GM23338 (cell line): ENCODE measurements at regions not wholly inside any gene's neighbourhood (a gene's known extent, or its start where the extent isn't known, plus 50 kb on each side); places are given as distances from the start of the nearest gene placed in this dataset.

Experiments
- ATAC-seq: fragments of 200-7000 bp; cut with Tn5 transposase; 3 replicates; pipeline ENCODE4 v1.9.1; 2020
- DNase-seq: peaks from one replicate; pipeline ENCODE4 v3.0.0-alpha.2; 2015; ENCODE audit warnings: low spot score
- H2AFZ ChIP-seq: fragments of 200-600 bp; sonication (generic); 2 replicates; pipeline ENCODE4 v1.8.0; 2016; ENCODE audit warnings: antibody characterized with exemption, mild to moderate bottlenecking, moderate library complexity
- H3F3A ChIP-seq: fragments of 200-600 bp; sonication (generic); replicated peaks from 2 replicates; pipeline ENCODE4 v1.8.0; 2017; ENCODE audit warnings: antibody characterized with exemption, mixed run types, low read depth
- H3K27ac ChIP-seq: fragments of 200-600 bp; sonication (generic); 2 replicates; pipeline ENCODE4 v1.6.1; 2016; ENCODE audit warnings: low read depth
- H3K27me3 ChIP-seq: fragments of 200-600 bp; sonication (generic); 2 replicates; pipeline ENCODE4 v1.8.0; 2016; ENCODE audit warnings: mild to moderate bottlenecking, mixed run types, moderate library complexity; ENCODE audit not compliant: insufficient read depth
- H3K36me3 ChIP-seq: fragments of 200-600 bp; sonication (generic); 2 replicates; pipeline ENCODE4 v1.8.0; 2016; ENCODE audit warnings: mild to moderate bottlenecking; ENCODE audit not compliant: insufficient read depth
- H3K4me1 ChIP-seq: fragments of 200-600 bp; sonication (generic); 2 replicates; pipeline ENCODE4 v1.8.0; 2016; ENCODE audit warnings: mild to moderate bottlenecking, moderate library complexity; ENCODE audit not compliant: insufficient read depth
- H3K4me2 ChIP-seq: fragments of 200-600 bp; sonication (generic); 2 replicates; pipeline ENCODE4 v1.7.1; 2017; ENCODE audit warnings: mixed run types
- H3K4me3 ChIP-seq: fragments of 200-600 bp; sonication (generic); 2 replicates; pipeline ENCODE4 v1.6.1; 2016; ENCODE audit warnings: mixed run types
- H3K79me2 ChIP-seq: fragments of 200-600 bp; sonication (generic); replicated peaks from 2 replicates; pipeline ENCODE4 v1.8.0; 2017; ENCODE audit warnings: mild to moderate bottlenecking; ENCODE audit not compliant: insufficient read depth
- H3K9me2 ChIP-seq: fragments of 200-600 bp; sonication (generic); 2 replicates; pipeline ENCODE4 v1.8.0; 2017; ENCODE audit not compliant: insufficient read depth
- H4K20me1 ChIP-seq: fragments of 200-600 bp; sonication (generic); replicated peaks from 2 replicates; pipeline ENCODE4 v1.8.0; 2017; ENCODE audit warnings: mild to moderate bottlenecking; ENCODE audit not compliant: insufficient read depth
- H3K27ac Mint-ChIP-seq: 2 replicates; pipeline ENCODE4 v1.8.0; 2020; ENCODE audit warnings: inconsistent platforms, mild to moderate bottlenecking, moderate library complexity, mixed read lengths
- H3K27me3 Mint-ChIP-seq: 3 replicates; pipeline ENCODE4 v1.8.0; 2022; ENCODE audit warnings: low read depth, mild to moderate bottlenecking, moderate library complexity, mixed read lengths, inconsistent platforms; ENCODE audit not compliant: insufficient read depth, poor library complexity
- H3K36me3 Mint-ChIP-seq: 3 replicates; pipeline ENCODE4 v1.8.0; 2021; ENCODE audit warnings: low read depth, mild to moderate bottlenecking, inconsistent platforms, moderate library complexity, mixed read lengths
- H3K4me1 Mint-ChIP-seq: 3 replicates; pipeline ENCODE4 v1.8.0; 2020; ENCODE audit warnings: mild to moderate bottlenecking, inconsistent platforms, mixed read lengths
- H3K4me3 Mint-ChIP-seq: 3 replicates; pipeline ENCODE4 v1.8.0; 2021; ENCODE audit warnings: moderate library complexity, mild to moderate bottlenecking, inconsistent platforms, mixed read lengths
- H3K9me3 Mint-ChIP-seq: 3 replicates; pipeline ENCODE4 v1.8.0; 2020; ENCODE audit warnings: moderate library complexity, mild to moderate bottlenecking, inconsistent platforms, mixed read lengths
- CREB1 ChIP-seq: fragments of 250-450 bp; sonication (Bioruptor Pico); IDR thresholded peaks from 2 replicates; pipeline ENCODE4 v1.5.0; 2020; ENCODE audit warnings: low read depth, mild to moderate bottlenecking, moderate library complexity
- EZH2 ChIP-seq: fragments of 200-600 bp; sonication (generic); IDR thresholded peaks from one replicate; pipeline ENCODE4 v1.8.0; 2017; ENCODE audit warnings: antibody characterized with exemption, mild to moderate bottlenecking, low read depth; ENCODE audit not compliant: unreplicated experiment
- EZH2phosphoT487 ChIP-seq: fragments of 200-600 bp; sonication (generic); IDR thresholded peaks from one replicate; pipeline ENCODE4 v1.8.1; 2018; ENCODE audit warnings: antibody characterized with exemption; ENCODE audit not compliant: unreplicated experiment
- JUNB ChIP-seq: IDR thresholded peaks from one replicate; pipeline ENCODE4 v1.6.1; 2016; ENCODE audit warnings: antibody characterized with exemption; ENCODE audit not compliant: unreplicated experiment
- NANOG ChIP-seq: IDR thresholded peaks from 2 replicates; pipeline ENCODE4 v1.6.1; 2016; ENCODE audit warnings: antibody characterized with exemption, borderline replicate concordance
- POLR2AphosphoS5 ChIP-seq: IDR thresholded peaks from 2 replicates; pipeline ENCODE4 v1.6.1; 2016; ENCODE audit warnings: antibody characterized with exemption, low read depth
- STAT1 ChIP-seq: IDR thresholded peaks from one replicate; pipeline ENCODE4 v1.6.1; 2016; ENCODE audit warnings: antibody characterized with exemption; ENCODE audit not compliant: unreplicated experiment
- ZNF114 ChIP-seq: fragments of 250-450 bp; sonication (Bioruptor Pico); IDR thresholded peaks from 2 replicates; pipeline ENCODE4 v1.5.0; 2020; ENCODE audit warnings: mild to moderate bottlenecking, moderate library complexity
- ZNF331 ChIP-seq: fragments of 250-450 bp; sonication (Bioruptor Pico); IDR thresholded peaks from 2 replicates; pipeline ENCODE4 v1.5.0; 2020; ENCODE audit warnings: low read depth, mild to moderate bottlenecking, moderate library complexity
- TF ChIP-seq, protein P1 (sequence below): fragments of 250-450 bp; sonication (Bioruptor Pico); IDR thresholded peaks from 2 replicates; pipeline ENCODE4 v1.5.0; 2020; ENCODE audit warnings: mild to moderate bottlenecking, moderate library complexity
- TF ChIP-seq, protein P2 (sequence below): IDR thresholded peaks from one replicate; pipeline ENCODE4 v1.6.1; 2018; ENCODE audit warnings: antibody characterized with exemption; ENCODE audit not compliant: unreplicated experiment
- TF ChIP-seq, protein P3 (sequence below): IDR thresholded peaks from 2 replicates; pipeline ENCODE4 v1.6.1; 2016; ENCODE audit warnings: antibody characterized with exemption
- TF ChIP-seq, protein P4 (sequence below), 2 experiments: fragments of 200-600 bp in 1 of 2; sonication (generic) in 1 of 2; conservative IDR thresholded peaks; 2 replicates each; pipeline versions ENCODE4 v1.5.1 to v1.6.1; 2016 to 2017; ENCODE audit warnings: antibody characterized with exemption in 2 of 2, low read depth in 2 of 2, mild to moderate bottlenecking in 2 of 2, moderate library complexity in 1 of 2

DNA sequence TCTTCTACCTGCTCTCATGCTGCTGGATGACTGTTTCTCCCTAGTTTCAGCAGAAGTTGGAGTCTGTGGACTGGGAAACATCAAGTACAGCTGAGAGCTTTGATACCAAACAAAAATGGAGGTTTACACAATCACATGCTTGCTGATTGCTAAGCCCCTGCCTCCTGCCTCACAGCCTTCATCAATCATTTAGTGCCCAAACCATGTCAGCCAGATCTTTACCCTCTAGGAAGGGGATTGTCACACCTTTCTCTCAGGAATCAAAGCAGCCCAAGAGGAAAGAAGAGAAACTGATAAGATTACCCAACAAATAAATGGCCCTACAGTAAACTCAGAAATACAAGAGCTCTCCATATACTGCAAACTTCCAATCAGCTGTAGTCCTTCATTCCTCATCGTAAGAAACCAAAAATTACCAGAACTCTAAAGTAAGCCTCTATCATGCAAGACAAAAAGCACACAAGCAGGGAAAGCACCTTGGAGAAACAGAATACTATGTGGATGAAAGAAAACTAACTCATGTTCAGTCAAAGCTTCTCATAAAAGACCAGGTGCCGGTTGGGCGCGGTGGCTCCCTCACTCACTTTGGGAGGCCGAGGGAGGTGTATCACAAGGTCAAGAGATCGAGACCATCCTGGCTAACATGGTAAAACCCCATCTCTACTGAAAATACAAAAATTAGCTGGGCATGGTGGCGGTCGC is 63.6 kb upstream of the RESF1 start:
- H2AFZ ChIP-seq, result peak overlapping the region; percentile 48; the same call in 1 of the 2 replicates
- H3K9me3 Mint-ChIP-seq, result peaks cover 5% of the 10 kb centered on the region
- TF ChIP-seq EZH2 (no peak), JUNB (no peak), ZNF114 (CRISPR knock-in tag) (no peak), POLR2AphosphoS5 (no peak), NANOG (no peak), EZH2phosphoT487 (no peak), CREB1 (CRISPR knock-in tag) (no peak), STAT1 (no peak), ZNF331 (CRISPR knock-in tag) (no peak)
- TF ChIP-seq, protein P1, sequence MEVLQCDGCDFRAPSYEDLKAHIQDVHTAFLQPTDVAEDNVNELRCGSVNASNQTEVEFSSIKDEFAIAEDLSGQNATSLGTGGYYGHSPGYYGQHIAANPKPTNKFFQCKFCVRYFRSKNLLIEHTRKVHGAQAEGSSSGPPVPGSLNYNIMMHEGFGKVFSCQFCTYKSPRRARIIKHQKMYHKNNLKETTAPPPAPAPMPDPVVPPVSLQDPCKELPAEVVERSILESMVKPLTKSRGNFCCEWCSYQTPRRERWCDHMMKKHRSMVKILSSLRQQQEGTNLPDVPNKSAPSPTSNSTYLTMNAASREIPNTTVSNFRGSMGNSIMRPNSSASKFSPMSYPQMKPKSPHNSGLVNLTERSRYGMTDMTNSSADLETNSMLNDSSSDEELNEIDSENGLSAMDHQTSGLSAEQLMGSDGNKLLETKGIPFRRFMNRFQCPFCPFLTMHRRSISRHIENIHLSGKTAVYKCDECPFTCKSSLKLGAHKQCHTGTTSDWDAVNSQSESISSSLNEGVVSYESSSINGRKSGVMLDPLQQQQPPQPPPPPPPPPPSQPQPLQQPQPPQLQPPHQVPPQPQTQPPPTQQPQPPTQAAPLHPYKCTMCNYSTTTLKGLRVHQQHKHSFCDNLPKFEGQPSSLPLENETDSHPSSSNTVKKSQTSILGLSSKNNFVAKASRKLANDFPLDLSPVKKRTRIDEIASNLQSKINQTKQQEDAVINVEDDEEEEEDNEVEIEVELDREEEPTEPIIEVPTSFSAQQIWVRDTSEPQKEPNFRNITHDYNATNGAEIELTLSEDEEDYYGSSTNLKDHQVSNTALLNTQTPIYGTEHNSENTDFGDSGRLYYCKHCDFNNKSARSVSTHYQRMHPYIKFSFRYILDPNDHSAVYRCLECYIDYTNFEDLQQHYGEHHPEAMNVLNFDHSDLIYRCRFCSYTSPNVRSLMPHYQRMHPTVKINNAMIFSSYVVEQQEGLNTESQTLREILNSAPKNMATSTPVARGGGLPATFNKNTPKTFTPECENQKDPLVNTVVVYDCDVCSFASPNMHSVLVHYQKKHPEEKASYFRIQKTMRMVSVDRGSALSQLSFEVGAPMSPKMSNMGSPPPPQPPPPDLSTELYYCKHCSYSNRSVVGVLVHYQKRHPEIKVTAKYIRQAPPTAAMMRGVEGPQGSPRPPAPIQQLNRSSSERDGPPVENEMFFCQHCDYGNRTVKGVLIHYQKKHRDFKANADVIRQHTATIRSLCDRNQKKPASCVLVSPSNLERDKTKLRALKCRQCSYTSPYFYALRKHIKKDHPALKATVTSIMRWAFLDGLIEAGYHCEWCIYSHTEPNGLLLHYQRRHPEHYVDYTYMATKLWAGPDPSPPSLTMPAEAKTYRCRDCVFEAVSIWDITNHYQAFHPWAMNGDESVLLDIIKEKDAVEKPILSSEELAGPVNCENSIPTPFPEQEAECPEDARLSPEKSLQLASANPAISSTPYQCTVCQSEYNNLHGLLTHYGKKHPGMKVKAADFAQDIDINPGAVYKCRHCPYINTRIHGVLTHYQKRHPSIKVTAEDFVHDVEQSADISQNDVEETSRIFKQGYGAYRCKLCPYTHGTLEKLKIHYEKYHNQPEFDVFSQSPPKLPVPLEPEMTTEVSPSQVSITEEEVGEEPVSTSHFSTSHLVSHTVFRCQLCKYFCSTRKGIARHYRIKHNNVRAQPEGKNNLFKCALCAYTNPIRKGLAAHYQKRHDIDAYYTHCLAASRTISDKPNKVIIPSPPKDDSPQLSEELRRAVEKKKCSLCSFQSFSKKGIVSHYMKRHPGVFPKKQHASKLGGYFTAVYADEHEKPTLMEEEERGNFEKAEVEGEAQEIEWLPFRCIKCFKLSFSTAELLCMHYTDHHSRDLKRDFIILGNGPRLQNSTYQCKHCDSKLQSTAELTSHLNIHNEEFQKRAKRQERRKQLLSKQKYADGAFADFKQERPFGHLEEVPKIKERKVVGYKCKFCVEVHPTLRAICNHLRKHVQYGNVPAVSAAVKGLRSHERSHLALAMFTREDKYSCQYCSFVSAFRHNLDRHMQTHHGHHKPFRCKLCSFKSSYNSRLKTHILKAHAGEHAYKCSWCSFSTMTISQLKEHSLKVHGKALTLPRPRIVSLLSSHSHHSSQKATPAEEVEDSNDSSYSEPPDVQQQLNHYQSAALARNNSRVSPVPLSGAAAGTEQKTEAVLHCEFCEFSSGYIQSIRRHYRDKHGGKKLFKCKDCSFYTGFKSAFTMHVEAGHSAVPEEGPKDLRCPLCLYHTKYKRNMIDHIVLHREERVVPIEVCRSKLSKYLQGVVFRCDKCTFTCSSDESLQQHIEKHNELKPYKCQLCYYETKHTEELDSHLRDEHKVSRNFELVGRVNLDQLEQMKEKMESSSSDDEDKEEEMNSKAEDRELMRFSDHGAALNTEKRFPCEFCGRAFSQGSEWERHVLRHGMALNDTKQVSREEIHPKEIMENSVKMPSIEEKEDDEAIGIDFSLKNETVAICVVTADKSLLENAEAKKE, result no peak
- TF ChIP-seq, protein P2, sequence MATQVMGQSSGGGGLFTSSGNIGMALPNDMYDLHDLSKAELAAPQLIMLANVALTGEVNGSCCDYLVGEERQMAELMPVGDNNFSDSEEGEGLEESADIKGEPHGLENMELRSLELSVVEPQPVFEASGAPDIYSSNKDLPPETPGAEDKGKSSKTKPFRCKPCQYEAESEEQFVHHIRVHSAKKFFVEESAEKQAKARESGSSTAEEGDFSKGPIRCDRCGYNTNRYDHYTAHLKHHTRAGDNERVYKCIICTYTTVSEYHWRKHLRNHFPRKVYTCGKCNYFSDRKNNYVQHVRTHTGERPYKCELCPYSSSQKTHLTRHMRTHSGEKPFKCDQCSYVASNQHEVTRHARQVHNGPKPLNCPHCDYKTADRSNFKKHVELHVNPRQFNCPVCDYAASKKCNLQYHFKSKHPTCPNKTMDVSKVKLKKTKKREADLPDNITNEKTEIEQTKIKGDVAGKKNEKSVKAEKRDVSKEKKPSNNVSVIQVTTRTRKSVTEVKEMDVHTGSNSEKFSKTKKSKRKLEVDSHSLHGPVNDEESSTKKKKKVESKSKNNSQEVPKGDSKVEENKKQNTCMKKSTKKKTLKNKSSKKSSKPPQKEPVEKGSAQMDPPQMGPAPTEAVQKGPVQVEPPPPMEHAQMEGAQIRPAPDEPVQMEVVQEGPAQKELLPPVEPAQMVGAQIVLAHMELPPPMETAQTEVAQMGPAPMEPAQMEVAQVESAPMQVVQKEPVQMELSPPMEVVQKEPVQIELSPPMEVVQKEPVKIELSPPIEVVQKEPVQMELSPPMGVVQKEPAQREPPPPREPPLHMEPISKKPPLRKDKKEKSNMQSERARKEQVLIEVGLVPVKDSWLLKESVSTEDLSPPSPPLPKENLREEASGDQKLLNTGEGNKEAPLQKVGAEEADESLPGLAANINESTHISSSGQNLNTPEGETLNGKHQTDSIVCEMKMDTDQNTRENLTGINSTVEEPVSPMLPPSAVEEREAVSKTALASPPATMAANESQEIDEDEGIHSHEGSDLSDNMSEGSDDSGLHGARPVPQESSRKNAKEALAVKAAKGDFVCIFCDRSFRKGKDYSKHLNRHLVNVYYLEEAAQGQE, result no peak
- TF ChIP-seq, protein P3, sequence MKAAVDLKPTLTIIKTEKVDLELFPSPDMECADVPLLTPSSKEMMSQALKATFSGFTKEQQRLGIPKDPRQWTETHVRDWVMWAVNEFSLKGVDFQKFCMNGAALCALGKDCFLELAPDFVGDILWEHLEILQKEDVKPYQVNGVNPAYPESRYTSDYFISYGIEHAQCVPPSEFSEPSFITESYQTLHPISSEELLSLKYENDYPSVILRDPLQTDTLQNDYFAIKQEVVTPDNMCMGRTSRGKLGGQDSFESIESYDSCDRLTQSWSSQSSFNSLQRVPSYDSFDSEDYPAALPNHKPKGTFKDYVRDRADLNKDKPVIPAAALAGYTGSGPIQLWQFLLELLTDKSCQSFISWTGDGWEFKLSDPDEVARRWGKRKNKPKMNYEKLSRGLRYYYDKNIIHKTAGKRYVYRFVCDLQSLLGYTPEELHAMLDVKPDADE, result no peak
- TF ChIP-seq, protein P4, sequence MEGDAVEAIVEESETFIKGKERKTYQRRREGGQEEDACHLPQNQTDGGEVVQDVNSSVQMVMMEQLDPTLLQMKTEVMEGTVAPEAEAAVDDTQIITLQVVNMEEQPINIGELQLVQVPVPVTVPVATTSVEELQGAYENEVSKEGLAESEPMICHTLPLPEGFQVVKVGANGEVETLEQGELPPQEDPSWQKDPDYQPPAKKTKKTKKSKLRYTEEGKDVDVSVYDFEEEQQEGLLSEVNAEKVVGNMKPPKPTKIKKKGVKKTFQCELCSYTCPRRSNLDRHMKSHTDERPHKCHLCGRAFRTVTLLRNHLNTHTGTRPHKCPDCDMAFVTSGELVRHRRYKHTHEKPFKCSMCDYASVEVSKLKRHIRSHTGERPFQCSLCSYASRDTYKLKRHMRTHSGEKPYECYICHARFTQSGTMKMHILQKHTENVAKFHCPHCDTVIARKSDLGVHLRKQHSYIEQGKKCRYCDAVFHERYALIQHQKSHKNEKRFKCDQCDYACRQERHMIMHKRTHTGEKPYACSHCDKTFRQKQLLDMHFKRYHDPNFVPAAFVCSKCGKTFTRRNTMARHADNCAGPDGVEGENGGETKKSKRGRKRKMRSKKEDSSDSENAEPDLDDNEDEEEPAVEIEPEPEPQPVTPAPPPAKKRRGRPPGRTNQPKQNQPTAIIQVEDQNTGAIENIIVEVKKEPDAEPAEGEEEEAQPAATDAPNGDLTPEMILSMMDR (conservative IDR thresholded peaks at IDR 0.05; ENCODE audit: low read depth in 2 of 2), result no peak
- no peaks in the 10 kb centered on the region for H3K79me2 ChIP-seq
- H3K4me1 ChIP-seq, result peaks cover 24% of the 10 kb centered on the region
- H3K27me3 ChIP-seq, result no peaks in the 10 kb centered on the region
- no peak overlapping the region for H3K27ac Mint-ChIP-seq
- DNase-seq (no peak), ATAC-seq (no peak)
- H3K27me3 Mint-ChIP-seq, result peaks cover 14% of the 10 kb centered on the region
- no peak overlapping the region for H3K4me3 Mint-ChIP-seq
- no peak overlapping the region for H3K4me3 ChIP-seq
- H3K4me2 ChIP-seq, result no peak overlapping the region
- H3K4me1 Mint-ChIP-seq, result peaks cover 19% of the 10 kb centered on the region
- H3K36me3 Mint-ChIP-seq, result peaks cover 6% of the 10 kb centered on the region
- peaks cover 5% of the 10 kb centered on the region; the same call in 1 of the 2 replicates for H3K9me2 ChIP-seq
- 0 out of 2 replicates have a peak overlapping the region, but pooled peaks have one; percentile 4 for H3K27ac ChIP-seq
- no peaks in the 10 kb centered on the region for H4K20me1 ChIP-seq
- no peaks in the 10 kb centered on the region for H3K36me3 ChIP-seq
- peaks cover 2% of the 10 kb centered on the region; the same call in 1 of the 2 replicates for H3F3A ChIP-seq
